ENCODE measurements at regions not wholly inside any gene's neighbourhood (a gene's known extent, or its start where the extent isn't known, plus 50 kb on each side); places are given as distances from the start of the nearest gene placed in this dataset.
"Not testable (repeated sequence)": the region's sequence is repeated elsewhere in the genome, so short reads cannot be mapped to it uniquely, and the experiment has no call there.

DNA sequence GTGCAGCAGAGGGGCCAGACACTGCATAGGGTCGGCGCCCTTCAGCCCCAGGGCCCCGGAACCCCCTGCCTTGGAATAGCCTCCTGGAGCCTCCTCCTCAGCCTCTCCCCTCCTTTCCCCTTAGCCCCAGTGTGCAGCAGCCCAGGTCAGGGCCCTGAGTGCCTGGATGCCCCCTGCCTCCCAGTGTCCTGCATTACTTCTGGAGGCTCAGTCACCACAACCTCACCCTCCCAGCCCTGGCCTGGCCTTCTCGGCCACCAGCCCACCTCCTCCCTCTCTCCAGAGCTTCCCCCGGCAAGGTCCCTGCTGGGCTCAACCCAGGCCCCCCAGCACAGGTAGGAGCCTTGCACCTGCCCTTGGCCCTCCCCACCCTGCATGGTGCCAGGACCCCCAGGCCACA, 100.3 kb downstream of the TMEM121 start:
- TF ChIP-seq, protein P1, sequence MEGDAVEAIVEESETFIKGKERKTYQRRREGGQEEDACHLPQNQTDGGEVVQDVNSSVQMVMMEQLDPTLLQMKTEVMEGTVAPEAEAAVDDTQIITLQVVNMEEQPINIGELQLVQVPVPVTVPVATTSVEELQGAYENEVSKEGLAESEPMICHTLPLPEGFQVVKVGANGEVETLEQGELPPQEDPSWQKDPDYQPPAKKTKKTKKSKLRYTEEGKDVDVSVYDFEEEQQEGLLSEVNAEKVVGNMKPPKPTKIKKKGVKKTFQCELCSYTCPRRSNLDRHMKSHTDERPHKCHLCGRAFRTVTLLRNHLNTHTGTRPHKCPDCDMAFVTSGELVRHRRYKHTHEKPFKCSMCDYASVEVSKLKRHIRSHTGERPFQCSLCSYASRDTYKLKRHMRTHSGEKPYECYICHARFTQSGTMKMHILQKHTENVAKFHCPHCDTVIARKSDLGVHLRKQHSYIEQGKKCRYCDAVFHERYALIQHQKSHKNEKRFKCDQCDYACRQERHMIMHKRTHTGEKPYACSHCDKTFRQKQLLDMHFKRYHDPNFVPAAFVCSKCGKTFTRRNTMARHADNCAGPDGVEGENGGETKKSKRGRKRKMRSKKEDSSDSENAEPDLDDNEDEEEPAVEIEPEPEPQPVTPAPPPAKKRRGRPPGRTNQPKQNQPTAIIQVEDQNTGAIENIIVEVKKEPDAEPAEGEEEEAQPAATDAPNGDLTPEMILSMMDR (conservative IDR thresholded peaks at IDR 0.05; ENCODE audit: low read depth, low read length) = not testable (repeated sequence)
- not testable (repeated sequence) for TF ChIP-seq EZH2phosphoT487 (IDR thresholded peaks at IDR 0.05; ENCODE audit: borderline replicate concordance, low read length)
